ENCODE measurements at regions not wholly inside any gene's neighbourhood (a gene's known extent, or its start where the extent isn't known, plus 50 kb on each side); places are given as distances from the start of the nearest gene placed in this dataset.

DNA sequence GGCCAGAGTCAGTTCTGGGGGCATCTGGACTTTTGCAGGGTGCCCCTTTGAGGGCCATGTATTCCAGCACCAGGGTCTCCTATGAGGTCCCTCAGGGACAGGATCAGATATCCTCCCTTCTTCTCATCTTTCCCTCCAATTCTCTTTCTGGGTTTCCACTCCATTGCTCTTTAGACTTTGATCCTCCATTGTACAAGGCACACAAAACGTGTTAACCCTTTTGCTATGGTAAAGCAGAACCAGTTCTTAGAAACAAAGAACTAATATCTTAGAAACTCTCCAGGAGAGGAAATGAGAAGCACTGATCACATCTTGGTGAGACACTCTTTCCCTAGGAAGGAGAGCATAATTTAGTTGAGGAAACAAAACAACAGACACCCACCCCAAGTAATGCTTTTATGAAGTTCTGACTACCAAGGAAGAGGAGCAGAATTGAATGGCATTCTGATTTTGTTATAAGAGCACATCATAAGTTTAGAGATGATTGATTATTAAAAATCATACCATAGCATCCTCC is 200.7 kb upstream of the NPY2R start:
- TF ChIP-seq, protein P1, sequence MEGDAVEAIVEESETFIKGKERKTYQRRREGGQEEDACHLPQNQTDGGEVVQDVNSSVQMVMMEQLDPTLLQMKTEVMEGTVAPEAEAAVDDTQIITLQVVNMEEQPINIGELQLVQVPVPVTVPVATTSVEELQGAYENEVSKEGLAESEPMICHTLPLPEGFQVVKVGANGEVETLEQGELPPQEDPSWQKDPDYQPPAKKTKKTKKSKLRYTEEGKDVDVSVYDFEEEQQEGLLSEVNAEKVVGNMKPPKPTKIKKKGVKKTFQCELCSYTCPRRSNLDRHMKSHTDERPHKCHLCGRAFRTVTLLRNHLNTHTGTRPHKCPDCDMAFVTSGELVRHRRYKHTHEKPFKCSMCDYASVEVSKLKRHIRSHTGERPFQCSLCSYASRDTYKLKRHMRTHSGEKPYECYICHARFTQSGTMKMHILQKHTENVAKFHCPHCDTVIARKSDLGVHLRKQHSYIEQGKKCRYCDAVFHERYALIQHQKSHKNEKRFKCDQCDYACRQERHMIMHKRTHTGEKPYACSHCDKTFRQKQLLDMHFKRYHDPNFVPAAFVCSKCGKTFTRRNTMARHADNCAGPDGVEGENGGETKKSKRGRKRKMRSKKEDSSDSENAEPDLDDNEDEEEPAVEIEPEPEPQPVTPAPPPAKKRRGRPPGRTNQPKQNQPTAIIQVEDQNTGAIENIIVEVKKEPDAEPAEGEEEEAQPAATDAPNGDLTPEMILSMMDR (IDR thresholded peaks at IDR 0.05; ENCODE audit: low read depth, low read length) = no peak
- TF ChIP-seq EZH2phosphoT487 (IDR thresholded peaks at IDR 0.05; ENCODE audit: low read depth) = no peak
